ENCODE measurements at regions not wholly inside any gene's neighbourhood (a gene's known extent, or its start where the extent isn't known, plus 50 kb on each side); places are given as distances from the start of the nearest gene placed in this dataset.

- 90 to 100% methylated on average over 1 to 2 of the region's 2 CpGs for WGBS, 2 donors (ENCODE audit: low coverage in 1 of 2)
- Histone ChIP-seq H3K36me3 (no peaks in the 10 kb centered on the region), H3K27ac (no peak overlapping the region), H3K27me3 (no peaks in the 10 kb centered on the region), H3K4me1 (peaks cover 0 to 9% (median 0%) of the 10 kb centered on the region in 3 donors), H3K4me3 (no peak overlapping the region), H3K9me3 (peaks cover 0 to 13% (median 0%) of the 10 kb centered on the region in 3 donors)
- ATAC-seq: no peak
- TF ChIP-seq POLR2A (IDR thresholded peaks at IDR 0.05) (no peak), POLR2AphosphoS5 (IDR thresholded peaks at IDR 0.05) (no peak)
Observed at GRCh38 chr6:140032189-140032588, 657.7 kb upstream of the CITED2 start.

DNA sequence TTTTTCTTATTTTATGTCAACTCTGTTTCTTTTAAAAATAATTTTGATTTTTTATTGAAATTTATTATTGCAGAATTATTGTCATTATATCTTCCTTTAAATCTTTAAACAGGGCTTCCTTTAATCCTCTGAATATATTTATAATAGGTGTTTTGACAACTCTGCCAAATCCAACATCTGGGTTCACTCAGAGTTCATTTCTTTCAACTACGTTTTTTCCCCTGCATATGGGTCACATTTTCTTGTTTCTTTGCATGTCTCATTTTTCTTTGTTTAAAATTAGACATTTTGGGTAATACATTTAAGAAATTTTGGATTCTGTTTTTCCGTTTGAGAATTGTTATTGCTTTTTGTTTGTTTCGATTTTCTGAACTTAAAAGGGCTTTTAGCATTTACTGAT is 655.1 kb upstream of the CITED2 start:
- no peaks in the 10 kb centered on the region for H3K36me3 ChIP-seq
- H3K9me3 ChIP-seq: peaks cover 0 to 3% (median 0%) of the 10 kb centered on the region in 3 donors
- TF ChIP-seq CTCF (IDR thresholded peaks at IDR 0.05) (no peak), EP300 (IDR thresholded peaks at IDR 0.05) (no peak), POLR2A (IDR thresholded peaks at IDR 0.05) (no peak), POLR2AphosphoS5 (IDR thresholded peaks at IDR 0.05) (no peak)
- WGBS, 2 donors (ENCODE audit: low coverage in 1 of 2): 0 to 57% methylated on average over 1 to 3 of the region's 3 CpGs
- no peak overlapping the region for H3K4me3 ChIP-seq
- H3K4me1 ChIP-seq: peaks cover 0 to 9% (median 0%) of the 10 kb centered on the region in 3 donors
- no peaks in the 10 kb centered on the region for H3K27me3 ChIP-seq
- no peak for ATAC-seq
- no peak overlapping the region for H3K27ac ChIP-seq

DNA sequence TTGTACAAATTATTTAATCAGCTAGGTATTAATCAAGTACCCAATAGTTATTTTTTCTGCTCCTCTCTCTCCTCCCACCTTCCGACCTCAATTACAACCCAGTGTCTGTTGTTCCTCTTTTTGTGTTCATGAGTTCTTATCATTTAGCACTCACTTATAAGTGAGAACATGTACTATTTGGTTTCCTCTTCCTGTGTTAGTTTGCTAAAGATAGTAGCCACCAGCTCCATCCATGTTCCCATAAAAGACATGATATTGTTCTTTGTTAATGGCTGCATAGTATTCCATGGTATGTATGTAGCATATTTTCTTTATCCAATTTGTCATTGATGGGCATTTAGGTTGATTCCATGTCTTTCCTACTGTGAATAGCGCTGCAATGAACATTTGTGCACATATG is 652.8 kb upstream of the CITED2 start:
- no peak for ATAC-seq
- H3K36me3 ChIP-seq: no peaks in the 10 kb centered on the region
- peaks cover 0 to 9% (median 0%) of the 10 kb centered on the region in 3 donors for H3K4me1 ChIP-seq
- no peaks in the 10 kb centered on the region for H3K27me3 ChIP-seq
- H3K27ac ChIP-seq: no peak overlapping the region
- H3K4me3 ChIP-seq: no peak overlapping the region
- 50 to 96% methylated on average over 1 to 2 of the region's 2 CpGs for WGBS, 2 donors (ENCODE audit: low coverage in 1 of 2)
- peaks cover 0 to 3% (median 0%) of the 10 kb centered on the region in 3 donors for H3K9me3 ChIP-seq
- no peak for TF ChIP-seq POLR2AphosphoS5 (IDR thresholded peaks at IDR 0.05)

GRCh38 chr6:140026546-140026945 is 652.1 kb upstream of the CITED2 start:
- Histone ChIP-seq H3K4me1 (peaks cover 0 to 9% (median 0%) of the 10 kb centered on the region in 3 donors), H3K4me3 (no peak overlapping the region), H3K9me3 (peaks cover 0 to 3% (median 0%) of the 10 kb centered on the region in 3 donors), H3K36me3 (no peaks in the 10 kb centered on the region), H3K27ac (no peak overlapping the region), H3K27me3 (no peaks in the 10 kb centered on the region)
- no peak for TF ChIP-seq EP300 (IDR thresholded peaks at IDR 0.05)
- TF ChIP-seq CTCF (IDR thresholded peaks at IDR 0.05): no peak
- no peak for TF ChIP-seq POLR2AphosphoS5 (IDR thresholded peaks at IDR 0.05)
- no peak for TF ChIP-seq POLR2A (IDR thresholded peaks at IDR 0.05)
- ATAC-seq: no peak

- Histone ChIP-seq H3K4me3 (no peak overlapping the region), H3K27ac (no peak overlapping the region), H3K36me3 (no peaks in the 10 kb centered on the region), H3K27me3 (no peaks in the 10 kb centered on the region), H3K4me1 (no peaks in the 10 kb centered on the region), H3K9me3 (peaks cover 0 to 15% (median 0%) of the 10 kb centered on the region in 3 donors)
- 92 to 93% methylated on average over 1 of the region's 1 CpG for WGBS, 2 donors (ENCODE audit: low coverage in 1 of 2)
- no peak for TF ChIP-seq EP300 (IDR thresholded peaks at IDR 0.05)
- TF ChIP-seq POLR2AphosphoS5 (IDR thresholded peaks at IDR 0.05): no peak
- no peak for TF ChIP-seq POLR2A (IDR thresholded peaks at IDR 0.05)
- no peak for TF ChIP-seq CTCF (IDR thresholded peaks at IDR 0.05)
- ATAC-seq: no peak
Observed at GRCh38 chr6:140025171-140025570, 650.7 kb upstream of the CITED2 start.

DNA sequence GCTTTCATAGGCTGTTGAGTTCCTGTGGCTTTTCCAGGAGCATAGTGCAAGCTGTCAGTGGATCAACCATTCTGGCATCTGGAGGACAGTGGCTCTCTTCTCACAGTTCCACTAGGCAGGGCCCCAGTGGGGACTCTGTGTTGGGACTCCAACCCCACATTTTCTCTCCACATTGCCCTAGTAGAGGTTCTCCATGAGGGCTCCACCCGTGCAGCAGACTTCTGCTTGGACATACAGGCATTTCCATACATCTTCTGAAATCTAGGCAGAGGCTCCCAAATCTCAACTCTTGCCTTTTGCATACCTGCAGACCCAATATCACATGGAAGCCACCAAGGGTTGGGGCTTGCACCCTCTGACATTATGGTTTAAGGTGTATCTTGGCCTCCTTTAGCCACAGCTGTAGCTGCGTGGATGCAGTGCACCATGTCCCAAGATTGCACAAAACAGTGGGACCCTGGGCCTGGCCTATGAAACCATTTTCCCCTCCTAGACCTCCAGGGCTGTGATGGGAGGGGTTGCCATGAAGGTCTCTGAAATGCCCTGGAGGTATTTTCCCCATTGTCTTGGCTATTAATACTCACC is 645.9 kb upstream of the CITED2 start:
- 67% methylated on average over 1 of the region's 2 CpGs; no CpG with 5 or more reads in 1 of the 2 donors for WGBS, 2 donors (ENCODE audit: low coverage in 1 of 2)
- peaks cover 0 to 17% (median 0%) of the 10 kb centered on the region in 3 donors for H3K9me3 ChIP-seq
- H3K27me3 ChIP-seq: no peaks in the 10 kb centered on the region
- H3K4me3 ChIP-seq: no peak overlapping the region
- TF ChIP-seq POLR2AphosphoS5 (IDR thresholded peaks at IDR 0.05) (no peak), CTCF (IDR thresholded peaks at IDR 0.05) (no peak), POLR2A (IDR thresholded peaks at IDR 0.05) (no peak), EP300 (IDR thresholded peaks at IDR 0.05) (no peak)
- H3K36me3 ChIP-seq: no peaks in the 10 kb centered on the region
- H3K27ac ChIP-seq: no peak overlapping the region
- no peaks in the 10 kb centered on the region for H3K4me1 ChIP-seq
- no peak for ATAC-seq
